HepG2 (cell line): ENCODE measurements at regions not wholly inside any gene's neighbourhood (a gene's known extent, or its start where the extent isn't known, plus 50 kb on each side); places are given as distances from the start of the nearest gene placed in this dataset.

Source experiments
- ATAC-seq: fragments of 200-7000 bp; cut with Tn5 transposase; 3 replicates; pipeline ENCODE4 v1.9.1; 2020; ENCODE audit warnings: mild to moderate bottlenecking, moderate library complexity
- BruUV-seq: library from RNA; stranded (reverse); fragments of 400-500 nt; replicated peaks from 2 replicates; lab custom pipeline; 2021; lab: Mats Ljungman, UMichigan
- CTCF ChIA-PET: fragments of 300-600 bp; formaldehyde crosslinking; extraction: SDS; loops from one replicate; lab custom pipeline; 2021; ENCODE audit warnings: low total read pairs, inconsistent platforms, low intra/inter-chr PET ratio; lab: Yijun Ruan, JAX
- POLR2A ChIA-PET: fragments of 350-600 bp; sonication (Branson Sonifier 250); formaldehyde crosslinking; loops from one replicate; lab custom pipeline; 2020; ENCODE audit warnings: antibody characterized with exemption, inconsistent platforms; lab: Yijun Ruan, JAX
- DNase-seq: peaks from one replicate; pipeline ENCODE4 v3.0.0-alpha.2; 2015; ENCODE audit warnings: low spot score
- FAIRE-seq: peaks from 3 replicates; lab custom pipeline; 2011; peaks lifted over from hg19 to GRCh38; lab: Jason Lieb, UNC
- H2AFZ ChIP-seq: one replicate; pipeline ENCODE4 v1.6.1; 2011; ENCODE audit warnings: low read length, inconsistent platforms
- H3K27ac ChIP-seq: fragments of 300-600 bp; 3 replicates; pipeline ENCODE4 v1.8.0; 2011; ENCODE audit warnings: mixed run types, mild to moderate bottlenecking, mixed read lengths, low read length, inconsistent platforms; ENCODE audit not compliant: insufficient read depth; ENCODE audit errors: extremely low read length
- H3K27me3 ChIP-seq, 2 experiments: fragments of 200-600 bp in 1 of 2; 2 replicates in 1 of 2; 3 replicates in 1 of 2; pipeline versions ENCODE4 v1.6.0 to v1.8.0; 2011; ENCODE audit warnings: low read length in 2 of 2, mild to moderate bottlenecking in 2 of 2, moderate library complexity in 2 of 2, inconsistent platforms in 1 of 2; ENCODE audit not compliant: insufficient read depth in 2 of 2, control insufficient read depth in 1 of 2
- H3K36me3 ChIP-seq, 2 experiments: fragments of 200-600 bp in 1 of 2; replicated peaks in 1 of 2; 2 replicates in 1 of 2; 3 replicates in 1 of 2; pipeline versions ENCODE4 v1.5.1 to v1.8.0; 2011; ENCODE audit warnings: low read length in 2 of 2, inconsistent platforms in 1 of 2; ENCODE audit not compliant: insufficient read depth in 2 of 2, control insufficient read depth in 1 of 2
- H3K4me1 ChIP-seq: 2 replicates; pipeline ENCODE4 v1.5.1; 2012; ENCODE audit warnings: low read length, inconsistent platforms; ENCODE audit not compliant: insufficient read depth
- H3K4me2 ChIP-seq: 2 replicates; pipeline ENCODE4 v1.6.0; 2011; ENCODE audit warnings: low read depth, low read length, inconsistent platforms
- H3K4me3 ChIP-seq, 3 experiments: fragments of 200-600 bp in 1 of 3; sonication (generic), shearing (Covaris generic) in 1 of 3; replicated peaks in 1 of 3; 2 replicates each; pipeline ENCODE4 v1.5.1; 2011 to 2016; ENCODE audit warnings: low read length in 3 of 3, inconsistent platforms in 2 of 3, low read depth in 2 of 3, mild to moderate bottlenecking in 2 of 3, control low read depth in 1 of 3, mixed read lengths in 1 of 3; ENCODE audit not compliant: insufficient read depth in 1 of 3
- H3K79me2 ChIP-seq: one replicate; pipeline ENCODE4 v1.6.1; 2011; ENCODE audit warnings: low read length, inconsistent platforms; ENCODE audit not compliant: insufficient read depth
- H3K9ac ChIP-seq: 2 replicates; pipeline ENCODE4 v1.6.0; 2011; ENCODE audit warnings: mild to moderate bottlenecking, low read depth, low read length, inconsistent platforms; ENCODE audit not compliant: insufficient read depth
- H3K9me3 ChIP-seq: 2 replicates; pipeline ENCODE4 v1.5.1; 2012; ENCODE audit warnings: mild to moderate bottlenecking, low read length
- H4K20me1 ChIP-seq: 2 replicates; pipeline ENCODE4 v1.6.0; 2011; ENCODE audit warnings: inconsistent platforms, mild to moderate bottlenecking, low read length, moderate library complexity; ENCODE audit not compliant: insufficient read depth
- BRD4 ChIP-seq: sonication (generic); formaldehyde crosslinking; IDR thresholded peaks from 2 replicates; pipeline ENCODE4 v1.4.0; 2020; ENCODE audit warnings: missing genetic modification reagents
- RARA ChIP-seq: IDR thresholded peaks from 2 replicates; pipeline ENCODE4 v1.6.1; 2016; ENCODE audit warnings: missing genetic modification reagents, missing compliant biosample characterization
- RFXAP ChIP-seq: sonication (generic); formaldehyde crosslinking; IDR thresholded peaks from 2 replicates; pipeline ENCODE4 v1.4.0; 2020; ENCODE audit warnings: missing genetic modification reagents, borderline replicate concordance
- SAFB2 ChIP-seq: sonication (generic); formaldehyde crosslinking; IDR thresholded peaks from 2 replicates; pipeline ENCODE4 v1.5.1; 2020; ENCODE audit warnings: missing genetic modification reagents, low read depth, mild to moderate bottlenecking, borderline replicate concordance
- TCF7L2 ChIP-seq: IDR thresholded peaks from 2 replicates; pipeline ENCODE4 v1.6.1; 2011; ENCODE audit warnings: mild to moderate bottlenecking, low read depth, low read length, moderate library complexity
- U2AF1 ChIP-seq: fragments of 200-400 bp; formaldehyde crosslinking; optimal IDR thresholded peaks from 2 replicates; pipeline ENCODE3; 2017; ENCODE audit warnings: mild to moderate bottlenecking, low read depth, low read length
- ZNF18 ChIP-seq: sonication (generic); formaldehyde crosslinking; IDR thresholded peaks from 2 replicates; pipeline ENCODE4 v1.8.0; 2022; ENCODE audit warnings: mild to moderate bottlenecking, missing genetic modification reagents; ENCODE audit not compliant: insufficient replicate concordance
- ZNF337 ChIP-seq: sonication (generic); formaldehyde crosslinking; IDR thresholded peaks from 2 replicates; pipeline ENCODE4 v1.5.1; 2020; ENCODE audit warnings: missing genetic modification reagents, low read depth, mild to moderate bottlenecking, borderline replicate concordance
- ZNF687 ChIP-seq: sonication (generic); formaldehyde crosslinking; IDR thresholded peaks from 2 replicates; pipeline ENCODE4 v1.5.1; 2020; ENCODE audit warnings: mild to moderate bottlenecking, missing genetic modification reagents, moderate library complexity
- WGBS: methylation state at CpG from one replicate; pipeline ENCODE4 v1.1.6; 2017; ENCODE audit warnings: low lambda C conversion rate; 5-methylcytosine and 5-hydroxymethylcytosine counted together
- in situ Hi-C: cut with HindIII; loops from 2 replicates; pipeline ENCODE4 v1.10.0; 2017; ENCODE audit warnings: low pct_unique_long_range_greater_than_20kb; ENCODE audit not compliant: extremely low pct_ligation_motif_present
- intact Hi-C: fragments of 100-400 bp; cut with micrococcal nuclease; formaldehyde crosslinking; loops from one replicate; pipeline ENCODE4 v1.10.0; 2022; ENCODE audit not compliant: unreplicated experiment

- H2AFZ ChIP-seq: no peak overlapping the region
- H3K27ac ChIP-seq: no peak overlapping the region
- no peaks in the 10 kb centered on the region for H3K79me2 ChIP-seq
- ChIA-PET POLR2A (no interaction called here), CTCF (no interaction called here)
- no peak overlapping the region for H3K9ac ChIP-seq
- H3K4me3 ChIP-seq: no peak overlapping the region
- H3K27me3 ChIP-seq: no peaks in the 10 kb centered on the region; a peak in 1 of 5 replicates
- no peaks in the 10 kb centered on the region for H3K4me1 ChIP-seq
- peaks cover 47% of the 10 kb centered on the region for H3K9me3 ChIP-seq
- no peaks in the 10 kb centered on the region for H3K36me3 ChIP-seq
- in situ Hi-C loops (no loop called here), intact Hi-C loops (no loop called here)
- H3K4me2 ChIP-seq: no peak overlapping the region
- FAIRE-seq (no peak), DNase-seq (no peak), ATAC-seq (no peak)
- H4K20me1 ChIP-seq: no peaks in the 10 kb centered on the region
- WGBS: 43% methylated on average over 4 of the region's 4 CpGs
- no TSS peak for BruUV-seq
- TF ChIP-seq ZNF337: no peak
- no peak for TF ChIP-seq U2AF1
- no peak for TF ChIP-seq ZNF687 (CRISPR knock-in tag)
- no peak for TF ChIP-seq RARA (CRISPR knock-in tag)
- no peak for TF ChIP-seq TCF7L2
- no peak for TF ChIP-seq RFXAP (CRISPR knock-in tag)
- no peak for TF ChIP-seq SAFB2 (CRISPR knock-in tag)
- no peak for TF ChIP-seq BRD4 (CRISPR knock-in tag)
- TF ChIP-seq ZNF18 (CRISPR knock-in tag): no peak
These were observed 223.9 kb upstream of the TRPC4 start for GRCh38 chr13:38093425-38093824.
